CD4-positive, alpha-beta T cell treated with Interleukin-12 subunit alpha and Interleukin-12 subunit beta, for 1 hour (primary cell): ENCODE measurements at regions not wholly inside any gene's neighbourhood (a gene's known extent, or its start where the extent isn't known, plus 50 kb on each side); places are given as distances from the start of the nearest gene placed in this dataset.

Experiments used
- DNase-seq: peaks from one replicate; pipeline ENCODE4 v3.0.0-alpha.2; 2020

DNA sequence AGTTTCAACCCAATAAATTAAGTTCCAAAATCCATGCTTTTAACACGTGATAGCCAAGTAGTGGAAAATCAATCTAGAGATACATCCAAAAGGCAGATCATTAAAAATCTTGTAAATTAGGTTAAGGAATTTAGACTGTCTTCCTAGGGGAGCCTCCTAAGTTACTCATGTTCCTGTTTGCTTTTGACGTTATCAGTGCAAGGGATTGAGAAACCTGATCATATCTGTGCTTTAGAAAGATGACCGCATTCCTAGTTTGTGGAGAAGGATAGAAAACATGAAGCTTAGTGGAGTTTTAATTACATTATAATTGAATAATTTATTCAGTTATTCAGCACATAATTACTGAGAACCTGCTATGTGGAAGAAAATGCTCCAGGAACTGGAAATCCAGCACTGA, 251.0 kb upstream of the ARGLU1 start:
- DNase-seq, result no peak

DNA sequence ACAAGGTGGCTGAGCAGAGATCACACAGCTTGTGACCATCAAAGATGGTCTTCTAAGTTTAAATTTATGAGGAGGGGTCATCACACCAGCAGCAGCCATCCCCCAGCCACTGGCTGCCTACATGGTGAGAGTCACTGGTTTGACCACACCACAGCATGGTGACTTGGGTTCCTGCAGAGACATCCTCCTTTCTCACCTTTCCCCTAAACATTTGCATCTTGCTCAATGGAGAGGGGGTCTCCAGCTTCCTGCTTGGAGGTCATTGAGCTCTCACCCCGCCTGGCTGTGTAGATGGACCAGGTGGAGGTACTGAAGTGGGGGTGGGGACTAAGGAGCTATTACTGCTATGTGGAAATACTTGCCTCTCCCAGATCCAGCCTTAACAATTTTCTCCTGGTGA, 247.6 kb upstream of the ARGLU1 start:
- DNase-seq, result no peak

DNA sequence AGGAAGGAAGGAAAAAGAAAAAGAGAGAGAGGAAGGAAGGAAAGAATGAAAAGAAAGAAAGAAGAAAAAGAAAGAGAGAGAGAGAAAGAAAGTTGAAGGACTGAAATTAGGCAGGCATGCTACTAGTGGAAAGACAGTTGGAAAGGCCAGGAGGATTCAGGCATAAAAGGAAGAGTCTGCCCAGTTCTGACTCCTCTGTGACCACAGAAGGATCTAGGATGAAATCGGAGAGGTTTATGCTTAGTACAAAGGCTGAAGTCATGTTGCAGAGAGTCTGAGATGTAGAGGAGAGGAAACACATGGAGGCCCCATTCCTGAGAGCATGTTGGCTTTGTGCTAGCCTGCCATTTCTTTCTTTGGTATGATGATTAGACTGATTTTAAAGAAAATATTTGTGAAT, 246.5 kb upstream of the ARGLU1 start:
- DNase-seq, result no peak

DNA sequence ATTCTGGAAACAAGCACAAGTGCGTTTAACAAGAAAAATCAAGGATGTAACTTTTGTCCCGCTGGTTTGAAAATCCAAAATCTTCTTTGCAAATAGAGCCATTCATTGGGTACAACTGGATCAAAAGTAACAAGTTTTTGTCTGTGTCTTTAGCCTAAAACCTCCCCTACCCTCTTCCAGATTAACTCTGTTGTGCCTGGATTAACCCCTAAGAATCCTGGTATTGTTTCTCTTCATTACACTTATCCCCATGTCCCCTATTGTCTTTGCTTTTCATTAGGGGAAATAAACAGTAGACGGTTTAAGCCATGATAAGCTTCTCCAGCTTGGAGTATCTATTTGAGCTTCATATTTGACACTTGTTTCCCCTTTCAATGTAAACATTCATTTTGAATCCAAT, 242.1 kb upstream of the ARGLU1 start:
- no peak for DNase-seq

DNA sequence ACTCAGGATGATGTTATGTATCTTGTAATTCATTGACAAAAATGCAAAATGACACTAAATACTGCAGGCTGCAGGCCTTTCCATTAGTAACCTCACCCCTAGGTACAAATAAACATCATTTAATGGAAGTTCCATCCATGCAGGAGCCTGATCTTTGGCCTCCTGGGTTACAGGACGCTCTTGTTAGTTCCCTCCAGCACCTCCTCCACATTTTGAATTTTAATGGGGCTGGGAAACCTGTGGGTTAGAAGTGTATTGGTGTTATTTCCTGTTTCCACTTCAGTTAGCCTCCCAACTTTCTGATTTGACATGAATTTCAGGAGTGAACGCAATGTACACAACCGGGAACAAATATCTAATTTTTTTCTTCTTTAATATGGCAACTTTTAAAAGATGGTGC, 237.1 kb upstream of the ARGLU1 start:
- DNase-seq, result no peak

DNA sequence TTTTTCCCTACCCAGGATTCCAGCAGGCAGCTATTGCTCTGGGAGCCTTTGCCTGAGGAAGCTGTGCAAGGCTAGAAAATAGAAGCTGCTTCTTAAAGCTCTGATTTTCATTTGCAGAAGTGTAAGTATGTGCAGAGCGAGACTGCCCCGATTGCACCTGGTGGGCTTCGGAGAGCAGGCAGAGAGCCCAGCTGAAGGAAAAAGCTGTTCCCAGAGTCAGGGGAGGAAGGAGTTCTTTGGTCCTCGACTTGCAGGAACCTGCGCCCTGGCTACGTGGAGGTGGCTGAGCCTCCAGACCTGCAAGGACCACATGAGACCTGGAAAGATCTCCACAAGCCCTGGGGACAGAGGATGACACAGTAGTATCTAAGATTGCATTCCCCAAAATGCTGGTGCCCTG, 235.0 kb upstream of the ARGLU1 start:
- DNase-seq, result no peak

DNA sequence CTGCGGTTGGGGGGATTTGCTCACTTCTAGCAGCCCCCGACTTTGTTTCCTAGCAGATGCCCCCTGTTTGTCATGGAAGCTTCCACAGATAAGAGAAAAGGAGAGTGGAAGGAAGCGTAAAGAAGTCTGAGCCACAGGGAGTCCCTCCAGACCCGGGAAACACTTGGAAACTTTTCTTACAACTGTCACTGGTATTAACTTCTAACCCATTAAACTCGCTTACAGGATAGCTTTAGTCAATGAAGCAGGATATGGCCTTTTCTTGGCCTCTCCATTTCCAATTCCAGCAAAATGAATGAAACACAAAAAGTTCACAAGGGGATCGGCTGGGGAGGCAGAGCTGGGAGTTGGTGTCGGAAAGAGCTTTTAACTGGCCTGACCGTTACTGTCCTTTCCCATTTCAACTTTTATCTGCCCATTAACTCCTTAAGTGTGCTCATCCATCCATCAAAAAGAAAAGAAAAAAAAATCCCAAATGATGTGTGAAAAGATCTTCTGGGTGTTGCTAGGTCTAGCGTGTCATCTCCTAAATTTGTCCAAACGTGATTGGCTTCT, 231.9 kb upstream of the ARGLU1 start:
- DNase-seq, result no peak

DNA sequence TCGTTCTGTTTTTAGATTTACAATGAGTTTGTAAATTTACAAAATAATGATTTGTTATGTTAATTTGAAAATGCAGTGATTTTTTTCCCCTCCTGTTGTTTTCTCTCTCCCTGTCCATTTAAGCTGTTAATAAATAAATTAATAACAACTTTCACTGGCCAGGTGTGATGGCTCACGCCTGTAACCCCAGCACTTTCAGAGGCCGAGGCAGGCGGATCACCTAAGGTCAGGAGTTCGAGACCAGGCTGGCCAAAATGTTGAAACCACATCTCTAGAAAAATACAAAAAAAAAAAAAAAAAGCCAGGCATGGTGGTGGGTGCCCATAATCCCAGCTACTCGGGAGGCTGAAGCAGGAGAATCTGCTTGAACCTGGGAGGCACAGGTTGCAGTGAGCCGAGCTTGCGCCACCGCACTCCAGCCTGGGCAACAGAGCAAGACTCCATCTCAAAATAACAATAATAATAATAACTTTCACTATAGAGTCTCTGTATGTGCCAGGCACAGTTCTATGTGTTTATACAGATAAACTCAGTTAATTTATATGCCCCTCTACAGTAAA, 229.2 kb upstream of the ARGLU1 start:
- no peak for DNase-seq

DNA sequence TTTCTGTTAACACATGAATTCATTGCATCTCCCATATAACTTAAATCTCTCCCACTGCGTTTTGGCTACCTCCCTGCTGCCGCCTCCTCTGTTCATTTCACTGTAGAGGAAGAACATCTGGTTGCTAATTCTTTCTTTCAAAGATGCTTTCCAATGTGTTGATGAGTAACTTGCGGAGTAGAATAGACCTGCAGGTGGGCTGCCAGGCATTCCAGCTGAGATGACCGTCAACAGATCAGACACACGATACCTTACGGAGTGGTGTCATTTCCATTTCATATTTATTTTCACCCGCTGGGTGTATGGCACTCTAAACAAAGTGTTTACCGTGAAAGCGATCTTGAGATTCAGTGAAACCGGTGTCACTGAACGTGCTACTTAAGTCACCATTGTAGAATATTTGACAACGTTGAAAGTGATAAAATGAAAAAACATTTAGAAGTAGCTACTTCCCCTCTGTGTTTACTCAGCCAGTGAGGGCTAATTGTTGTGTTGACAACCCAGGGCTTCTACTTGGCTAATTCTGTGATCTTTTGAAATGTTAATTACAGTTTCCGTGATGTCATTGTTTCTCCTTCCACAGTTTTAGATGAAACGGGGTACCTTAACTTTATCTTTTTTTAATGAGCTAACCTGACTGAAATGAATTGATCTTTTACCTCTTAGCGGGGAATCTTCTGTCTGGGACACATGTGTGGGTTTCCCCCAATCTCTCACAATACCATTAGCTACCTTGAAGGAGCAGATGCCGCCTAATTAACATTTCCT, 228.5 kb upstream of the ARGLU1 start:
- no peak for DNase-seq

DNA sequence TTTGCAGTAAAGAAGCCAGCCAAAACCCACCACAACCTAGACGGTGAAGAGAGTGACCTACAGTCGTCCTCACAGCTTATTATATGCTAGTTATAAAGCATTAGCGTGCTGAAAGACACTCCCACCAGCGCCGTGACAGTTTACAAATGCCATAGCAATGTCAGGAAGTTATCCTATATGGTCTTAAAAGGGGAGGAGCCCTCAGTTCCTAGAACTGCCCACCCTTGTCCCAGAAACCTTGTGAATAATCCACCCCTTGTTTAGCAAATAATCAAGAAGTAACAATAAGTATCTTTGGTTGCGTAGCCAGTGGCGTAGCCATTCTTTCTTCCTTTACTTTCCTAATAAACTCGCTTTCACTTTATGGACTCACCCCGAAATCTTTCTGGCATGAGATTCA, 227.9 kb upstream of the ARGLU1 start:
- no peak for DNase-seq

DNA sequence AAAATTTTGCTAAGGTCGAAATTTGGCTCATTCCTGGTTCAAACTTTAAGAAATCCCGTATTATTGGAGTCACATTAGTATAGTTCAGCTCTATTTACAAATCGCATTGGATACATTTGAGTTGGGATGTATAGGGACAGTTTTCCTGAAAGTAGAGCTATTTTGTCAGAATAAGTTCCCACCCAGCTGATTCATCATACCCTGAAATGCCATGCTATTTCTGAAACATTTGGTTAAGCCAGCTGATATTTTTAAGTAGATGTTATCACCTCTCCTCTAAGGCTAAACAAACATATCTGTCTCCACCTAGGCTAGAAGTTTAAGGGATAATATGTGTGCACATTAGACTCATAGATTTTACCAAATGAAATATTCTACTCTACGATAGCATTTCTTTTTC, 226.2 kb upstream of the ARGLU1 start:
- no peak for DNase-seq

DNA sequence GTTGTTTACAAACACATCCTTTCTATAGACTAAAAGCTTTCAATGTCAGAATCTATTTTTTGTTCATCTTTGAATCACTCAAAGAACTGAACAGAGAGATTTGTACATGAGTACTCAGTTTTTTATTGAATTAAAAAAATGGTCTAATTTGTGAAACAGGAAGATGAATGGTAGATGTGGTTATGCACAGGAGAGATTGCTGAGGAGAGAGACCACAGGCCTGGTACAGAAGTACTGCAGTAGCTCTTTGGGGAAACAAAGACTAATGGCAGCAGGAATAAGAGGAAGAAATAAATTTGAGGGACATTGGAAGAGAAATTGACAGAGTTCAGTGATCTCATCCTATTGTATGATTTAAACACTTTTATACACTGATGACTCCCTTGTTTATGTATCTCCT, 222.0 kb upstream of the ARGLU1 start:
- no peak for DNase-seq

- DNase-seq, result no peak
Observed at GRCh38 chr13:106786006-106786563, 218.1 kb upstream of the ARGLU1 start.

GRCh38 chr13:106774621-106775020, 206.7 kb upstream of the ARGLU1 start:
- DNase-seq, result no peak

DNA sequence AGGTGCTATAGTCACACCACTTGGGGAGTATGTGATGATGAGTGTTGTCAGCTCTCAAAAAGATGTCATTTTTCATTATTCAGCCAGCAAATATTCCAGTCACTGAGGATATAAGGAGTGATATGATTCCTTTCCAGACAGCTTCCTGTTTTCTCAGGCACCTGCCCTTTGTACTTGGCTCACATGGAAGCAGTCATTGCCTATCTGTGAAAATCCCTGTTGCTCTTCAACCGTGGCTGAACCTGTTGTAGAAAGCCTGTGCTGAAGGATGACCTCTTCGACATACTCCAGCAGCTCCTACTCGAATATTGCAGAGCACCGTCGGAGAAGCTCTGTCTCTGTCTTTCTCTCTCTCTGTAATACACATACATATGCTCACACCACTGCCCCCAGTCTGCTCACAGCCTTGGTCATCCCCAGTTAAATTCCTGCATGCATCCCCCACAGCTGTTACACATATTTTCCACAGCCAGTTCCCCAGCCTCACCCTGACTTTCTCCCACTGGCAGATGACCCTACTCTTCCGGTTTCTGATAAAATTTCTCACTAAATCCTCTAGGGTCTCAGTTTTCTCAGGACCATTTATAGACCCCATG, 204.2 kb upstream of the ARGLU1 start:
- DNase-seq, result no peak

DNA sequence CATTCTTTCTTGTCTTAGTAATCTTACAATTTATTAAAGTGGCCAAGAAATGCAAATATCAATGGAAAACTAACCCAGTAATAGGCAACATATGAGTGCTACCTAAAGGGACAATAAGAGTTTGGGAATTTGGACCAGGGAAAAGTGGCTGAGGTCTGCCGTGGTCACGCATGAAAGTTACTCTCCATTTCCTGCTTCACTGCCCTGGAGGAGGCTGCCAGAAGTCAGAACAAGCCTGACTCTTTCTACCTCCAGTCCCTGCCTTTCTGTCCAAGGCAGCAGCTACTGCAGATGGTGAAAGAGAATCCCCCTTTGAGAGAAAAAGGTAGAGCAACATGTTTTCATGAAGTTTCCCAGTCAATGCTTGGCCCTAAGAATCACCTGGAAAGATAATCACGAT, 201.1 kb upstream of the ARGLU1 start:
- DNase-seq, result no peak

- DNase-seq, result no peak
Observed at GRCh38 chr13:106762708-106763107, 194.8 kb upstream of the ARGLU1 start.

DNA sequence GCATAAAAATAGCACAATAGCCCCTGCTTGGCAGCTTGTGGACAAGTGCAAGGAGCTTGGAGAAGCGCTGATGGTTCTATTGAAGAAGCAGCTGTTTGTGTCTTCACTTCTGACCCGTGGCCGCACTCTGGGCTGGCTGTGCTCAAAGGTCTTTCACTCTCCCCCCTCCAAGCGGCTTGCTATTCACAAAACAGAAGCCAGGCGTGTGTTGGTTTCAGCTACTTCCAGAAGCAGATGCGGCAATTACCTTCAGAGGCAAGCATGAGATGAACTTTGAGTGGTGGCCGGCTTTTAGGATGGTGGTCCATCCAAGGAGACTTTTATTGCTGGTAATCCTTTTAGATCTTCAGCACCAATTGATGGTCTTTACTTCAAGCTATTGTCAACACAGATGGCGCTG, 188.5 kb upstream of the ARGLU1 start:
- DNase-seq, result no peak

DNA sequence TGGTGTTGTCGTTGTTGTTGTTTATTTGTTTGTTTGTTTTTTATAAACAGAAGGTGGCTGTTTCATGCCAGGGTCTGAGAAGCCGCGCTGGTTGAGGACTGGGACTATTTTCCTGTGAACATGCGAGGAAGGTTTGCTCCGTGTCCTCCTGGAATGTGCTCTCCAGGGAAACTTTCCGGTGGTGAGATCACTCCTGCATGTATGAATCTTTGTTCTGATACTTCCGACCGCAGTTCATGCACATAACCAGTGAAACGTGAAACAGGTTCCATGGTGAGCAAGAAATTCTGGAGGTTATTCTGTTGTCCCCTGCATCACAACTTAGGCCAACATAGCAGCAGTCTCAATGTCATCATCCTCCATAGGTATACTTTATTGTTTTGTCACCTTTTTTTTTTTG, 187.6 kb upstream of the ARGLU1 start:
- DNase-seq, result no peak

GRCh38 chr13:106753251-106753650, 185.3 kb upstream of the ARGLU1 start:
- no peak for DNase-seq

GRCh38 chr13:106752584-106753170, 184.7 kb upstream of the ARGLU1 start:
- no peak for DNase-seq

DNA sequence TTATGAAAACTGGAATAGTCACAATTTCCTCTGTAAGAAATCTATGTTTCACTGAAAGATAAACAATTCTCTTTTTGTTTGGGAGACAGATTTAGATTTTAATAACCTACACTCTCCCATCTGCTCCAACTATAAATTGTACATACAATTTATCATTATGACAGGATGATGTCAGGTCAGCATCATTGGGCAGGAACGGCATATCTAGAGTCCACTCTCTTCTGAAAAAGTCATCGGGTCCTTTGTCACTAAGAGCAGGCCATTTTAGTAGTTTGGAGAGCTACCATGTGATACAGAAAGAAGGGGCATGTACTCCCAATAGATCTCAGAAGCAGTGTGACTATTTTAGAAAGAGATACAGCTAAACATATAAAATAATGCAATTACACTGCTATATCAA, 180.8 kb upstream of the ARGLU1 start:
- no peak for DNase-seq

GRCh38 chr13:106744516-106744915, 176.6 kb upstream of the ARGLU1 start:
- no peak for DNase-seq
